ENCODE measurements at regions not wholly inside any gene's neighbourhood (a gene's known extent, or its start where the extent isn't known, plus 50 kb on each side); places are given as distances from the start of the nearest gene placed in this dataset.

GRCh38 chr5:158175934-158176481 lies 317.1 kb upstream of the CLINT1 start:
- DNase-seq = no peak

DNA sequence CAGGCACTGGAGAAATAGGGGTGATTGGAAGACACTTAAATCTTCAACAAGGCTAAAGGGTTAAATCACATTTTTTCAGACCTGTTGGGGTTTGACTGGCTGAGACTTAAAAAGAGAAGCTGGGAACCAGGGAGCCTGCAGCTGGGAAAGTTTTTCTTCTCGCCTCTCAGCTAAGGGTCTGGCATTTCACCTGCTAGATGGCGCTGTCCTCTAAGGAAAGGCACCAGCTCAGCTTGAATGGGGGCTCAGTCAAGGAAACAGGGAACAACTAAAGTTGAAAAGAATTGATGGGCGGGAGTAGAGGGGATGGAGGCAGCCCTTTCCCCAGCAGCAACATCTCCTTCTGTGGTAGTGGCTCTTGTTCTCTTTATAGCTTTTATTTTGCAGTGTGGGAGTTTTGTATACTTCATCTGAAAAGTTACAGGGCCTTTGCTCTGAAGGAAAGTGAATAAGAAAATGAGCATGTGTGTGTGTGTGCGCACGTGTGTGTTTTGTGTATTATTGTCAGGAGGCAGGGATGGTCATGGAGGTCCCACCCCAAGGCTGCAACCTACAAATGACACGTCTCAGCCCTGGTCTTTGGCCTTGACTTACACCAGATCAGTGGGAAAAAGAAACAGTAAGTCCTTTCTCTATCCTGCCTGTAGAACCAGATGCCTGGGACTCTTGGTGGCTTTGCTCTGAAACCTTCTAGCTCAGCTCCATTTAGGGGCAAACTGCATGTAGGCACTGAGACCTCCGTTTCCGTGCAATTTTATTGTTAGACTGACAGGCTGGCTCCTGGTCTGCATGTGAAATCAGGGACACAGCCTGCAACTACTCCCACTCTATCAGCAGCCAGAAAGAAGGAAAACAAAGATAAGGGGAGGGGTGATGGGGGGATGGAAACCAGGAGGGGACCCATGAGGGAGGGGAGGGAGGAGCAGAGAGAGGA lies 316.2 kb upstream of the CLINT1 start:
- DNase-seq = peak; percentile 29

DNA sequence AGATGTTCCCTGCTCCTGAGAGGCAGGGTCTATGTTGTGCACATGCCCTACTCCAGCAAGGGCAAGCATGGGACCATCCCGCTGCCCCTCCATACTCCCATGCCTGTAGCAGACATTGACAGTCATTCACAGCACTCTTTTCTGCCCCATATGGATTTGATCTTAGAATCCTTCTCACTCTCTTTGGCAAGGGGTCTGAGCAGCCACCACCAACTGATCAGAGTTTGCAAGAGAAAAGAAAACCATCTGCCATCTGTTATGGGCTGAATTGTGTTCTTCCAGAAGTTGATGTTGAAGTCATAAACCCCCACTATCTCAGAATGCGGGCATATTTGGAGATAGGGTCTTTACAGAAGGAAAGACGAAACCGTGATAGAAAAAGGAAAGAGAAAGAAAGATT lies 315.1 kb upstream of the CLINT1 start:
- no peak for DNase-seq

- DNase-seq = no peak
These were observed 313.1 kb upstream of the CLINT1 start for GRCh38 chr5:158172005-158172404.

GRCh38 chr5:158170534-158170933 lies 311.6 kb upstream of the CLINT1 start:
- no peak for DNase-seq

DNA sequence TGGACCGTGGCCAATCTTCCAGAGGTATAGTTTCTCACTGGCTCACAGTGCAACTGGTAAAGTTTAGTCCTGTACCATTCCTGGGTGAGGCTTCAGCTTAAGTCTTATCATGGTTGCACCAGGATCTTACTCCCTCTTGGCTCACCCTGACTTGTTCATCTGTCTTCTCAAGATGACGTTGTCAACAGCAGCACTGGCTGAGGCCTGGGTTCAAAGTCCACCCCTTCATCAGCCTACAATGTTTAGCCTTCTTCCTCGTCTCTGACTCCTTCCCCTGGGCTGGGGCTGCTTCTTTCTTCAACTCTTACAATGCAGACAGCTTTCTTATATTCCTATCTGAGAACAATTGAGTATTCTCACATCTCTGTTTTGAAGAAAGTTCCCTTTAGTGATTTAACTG lies 311.1 kb upstream of the CLINT1 start:
- DNase-seq = no peak

- DNase-seq = no peak
These were observed 307.5 kb upstream of the CLINT1 start for GRCh38 chr5:158166424-158166823.

- DNase-seq = no peak
These were observed 306.7 kb upstream of the CLINT1 start for GRCh38 chr5:158165647-158166046.

- no peak for DNase-seq
These were observed 305.5 kb upstream of the CLINT1 start for GRCh38 chr5:158164296-158165047.

DNA sequence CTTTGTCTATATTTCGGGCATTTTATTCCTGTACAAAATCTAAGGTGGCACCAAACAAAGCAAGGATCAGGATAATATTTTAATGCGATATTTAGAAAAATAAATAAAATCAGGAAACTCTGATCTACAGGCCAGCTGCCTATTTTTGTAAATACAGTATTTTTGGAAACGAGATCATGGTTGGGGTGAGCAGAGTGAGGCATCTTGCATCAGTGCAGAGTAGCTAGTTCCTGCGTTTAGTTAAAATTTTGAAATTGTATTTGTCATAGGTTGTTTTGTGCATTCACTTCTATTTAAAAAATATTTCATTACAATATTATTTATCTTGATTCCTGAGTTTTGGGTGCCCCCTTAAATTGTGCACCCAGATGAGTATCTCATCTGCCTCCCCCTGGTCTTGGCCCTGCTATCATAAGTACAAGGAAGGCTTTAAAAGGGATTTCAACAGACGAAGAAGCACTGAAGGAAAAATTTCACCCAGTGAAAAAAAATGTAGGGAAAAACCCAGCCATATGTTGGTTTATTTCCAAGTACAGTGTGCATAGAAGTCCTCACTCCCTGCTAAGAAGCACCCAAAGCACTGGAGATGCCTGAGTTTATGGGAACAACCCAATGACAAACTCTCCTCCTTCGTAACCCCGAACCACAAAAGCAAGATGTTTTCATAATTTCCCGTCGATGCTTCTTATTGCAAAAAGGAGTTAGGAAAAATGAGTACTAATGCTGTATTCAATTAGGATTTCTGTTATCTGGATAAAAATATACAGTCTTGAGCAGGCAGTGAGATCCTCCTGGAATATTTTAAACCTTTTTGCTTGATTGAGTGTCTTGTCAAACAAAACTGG lies 304.7 kb upstream of the CLINT1 start:
- DNase-seq = no peak

DNA sequence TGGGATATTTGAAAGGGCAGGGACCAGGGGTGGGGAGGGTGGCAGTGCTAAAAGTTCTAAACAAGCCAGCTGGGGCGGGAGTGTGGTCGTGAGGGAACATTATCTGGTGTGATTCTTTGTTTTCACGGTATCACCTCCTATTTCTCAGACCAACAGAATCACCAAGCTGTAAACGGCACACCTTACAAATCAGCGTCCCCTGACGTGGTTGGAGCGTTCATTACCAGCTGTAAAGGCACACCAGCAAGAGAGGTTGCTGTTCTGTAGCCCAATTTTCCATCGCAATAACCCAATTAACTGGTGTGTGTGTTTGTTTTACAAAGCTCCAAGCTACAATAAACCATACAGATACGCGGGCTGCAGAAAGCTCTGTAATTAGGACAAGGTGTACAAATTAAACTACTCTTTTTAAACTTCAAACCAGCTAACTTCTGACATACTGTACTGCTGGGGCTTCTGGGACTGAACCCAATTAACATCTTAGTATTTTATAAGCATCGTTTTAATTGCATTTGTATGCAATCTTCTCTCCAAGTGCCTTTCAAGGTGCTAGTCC lies 303.6 kb upstream of the CLINT1 start:
- no peak for DNase-seq

DNA sequence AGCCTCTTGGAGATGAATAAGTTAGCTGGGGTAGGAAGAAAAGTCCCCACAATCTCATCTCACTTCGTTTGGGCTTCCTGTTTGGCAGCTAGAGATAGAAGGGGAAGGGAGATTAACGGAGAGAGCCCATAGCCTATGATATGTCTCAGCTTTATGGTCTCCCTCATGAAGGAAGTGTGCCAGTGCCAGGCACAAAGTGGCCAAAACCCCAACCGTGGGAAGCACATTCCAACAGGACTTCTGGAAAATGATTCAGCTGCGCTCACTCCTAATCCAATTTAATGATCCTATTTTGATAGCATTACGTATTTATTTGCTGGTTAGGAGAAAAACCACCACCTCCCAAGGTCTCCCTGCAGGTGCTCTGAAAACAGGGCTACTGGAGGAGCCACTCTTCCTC lies 303.1 kb upstream of the CLINT1 start:
- DNase-seq = no peak

- no peak for DNase-seq
These were observed 300.7 kb upstream of the CLINT1 start for GRCh38 chr5:158159621-158160020.

DNA sequence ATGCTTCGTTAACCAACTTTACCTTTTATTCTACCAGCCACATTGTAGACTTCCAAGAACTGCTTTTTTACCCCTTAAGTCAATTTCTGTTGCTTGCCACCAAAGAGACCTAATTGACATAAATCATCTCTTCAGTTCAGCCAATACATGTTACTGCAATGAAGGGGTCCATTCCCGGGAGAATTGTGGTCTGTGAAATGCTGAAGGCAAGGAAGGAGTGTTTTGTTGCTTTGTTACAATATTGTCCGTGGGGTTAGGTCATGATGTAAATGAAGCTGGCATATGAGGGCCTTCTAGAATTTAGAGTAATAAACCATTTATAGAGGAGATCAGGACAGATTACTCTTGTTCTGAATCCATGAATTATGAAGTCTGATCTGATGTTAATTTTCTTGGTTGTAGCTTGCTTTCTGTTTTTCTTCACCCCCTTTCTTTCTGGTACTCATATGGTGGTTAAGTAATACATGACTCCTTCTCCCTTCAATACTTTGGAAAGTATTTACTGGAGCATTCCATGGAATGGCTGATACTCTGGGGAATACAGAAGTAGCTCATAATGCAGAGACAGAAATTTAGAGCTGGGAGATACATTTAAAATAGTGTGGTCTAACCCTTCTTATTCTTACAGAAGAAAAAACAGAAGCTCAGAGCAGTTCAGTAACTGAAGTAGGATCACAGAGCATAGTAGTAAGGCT lies 297.0 kb upstream of the CLINT1 start:
- DNase-seq = no peak

- DNase-seq = no peak
These were observed 296.1 kb upstream of the CLINT1 start for GRCh38 chr5:158155067-158155466.

GRCh38 chr5:158154226-158155005 lies 295.5 kb upstream of the CLINT1 start:
- DNase-seq = no peak

- DNase-seq = no peak
These were observed 294.6 kb upstream of the CLINT1 start for GRCh38 chr5:158153508-158153907.

- DNase-seq = no peak
These were observed 293.2 kb upstream of the CLINT1 start for GRCh38 chr5:158152136-158152535.

DNA sequence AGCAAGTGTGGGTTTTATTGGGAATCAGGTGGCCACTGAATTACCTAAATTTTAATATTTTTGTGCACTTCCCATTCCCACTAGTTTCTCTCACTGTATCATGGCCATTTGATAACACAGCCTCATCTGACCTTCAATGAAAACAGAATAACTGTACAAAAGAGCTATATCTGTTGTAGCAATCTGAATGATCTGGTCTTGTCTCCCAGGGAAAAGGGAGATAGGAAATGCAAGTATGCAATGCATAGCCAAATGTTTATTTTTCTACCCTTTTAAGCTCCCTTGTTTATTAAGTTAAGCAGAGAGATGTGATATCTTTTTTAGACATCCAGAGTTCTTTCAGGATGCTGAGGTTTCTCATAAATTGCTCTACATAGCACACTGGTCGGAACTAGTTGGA lies 288.3 kb upstream of the CLINT1 start:
- no peak for DNase-seq

DNA sequence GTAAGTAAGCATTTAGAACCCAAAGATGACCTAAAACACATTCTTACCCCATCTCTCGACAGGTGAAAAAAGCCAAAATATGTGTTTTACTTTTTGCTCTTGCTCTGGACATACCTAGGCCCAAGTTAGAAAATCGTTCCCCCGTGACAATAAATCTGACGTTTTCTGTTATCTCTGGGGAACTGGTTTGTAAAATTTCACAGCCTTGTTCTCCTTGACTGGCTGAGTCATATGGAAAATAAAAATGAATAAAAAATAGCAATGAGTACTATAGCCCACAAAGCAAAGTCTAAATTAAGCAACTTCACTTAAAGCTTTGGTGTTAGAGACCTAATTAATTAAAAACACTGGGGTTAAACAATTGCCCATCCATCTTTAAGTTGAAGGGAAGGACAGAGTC lies 286.9 kb upstream of the CLINT1 start:
- DNase-seq = no peak

DNA sequence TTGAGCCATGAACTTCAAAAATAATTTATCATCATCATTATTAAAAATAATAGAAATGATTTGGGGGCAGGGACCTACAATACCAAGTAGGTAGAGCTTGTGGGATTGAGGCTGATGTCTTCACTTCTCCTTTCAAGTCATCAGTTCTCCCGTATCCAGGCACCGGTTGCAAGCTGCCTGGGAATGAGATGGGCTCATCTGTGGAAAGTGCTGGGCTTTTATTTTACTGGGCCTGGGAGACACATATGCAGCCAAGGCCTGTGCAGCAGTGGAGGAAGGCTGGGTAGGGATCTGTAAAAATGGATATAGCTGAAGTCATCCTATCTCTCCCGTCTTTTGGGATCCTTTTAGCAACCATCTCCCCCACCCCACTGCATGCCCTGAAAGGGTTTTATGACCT lies 284.1 kb upstream of the CLINT1 start:
- DNase-seq = no peak
